ENCODE measurements at regions not wholly inside any gene's neighbourhood (a gene's known extent, or its start where the extent isn't known, plus 50 kb on each side); places are given as distances from the start of the nearest gene placed in this dataset.
A peak's percentile ranks its signal among the peaks of the same experiment; 100 is the strongest.

DNA sequence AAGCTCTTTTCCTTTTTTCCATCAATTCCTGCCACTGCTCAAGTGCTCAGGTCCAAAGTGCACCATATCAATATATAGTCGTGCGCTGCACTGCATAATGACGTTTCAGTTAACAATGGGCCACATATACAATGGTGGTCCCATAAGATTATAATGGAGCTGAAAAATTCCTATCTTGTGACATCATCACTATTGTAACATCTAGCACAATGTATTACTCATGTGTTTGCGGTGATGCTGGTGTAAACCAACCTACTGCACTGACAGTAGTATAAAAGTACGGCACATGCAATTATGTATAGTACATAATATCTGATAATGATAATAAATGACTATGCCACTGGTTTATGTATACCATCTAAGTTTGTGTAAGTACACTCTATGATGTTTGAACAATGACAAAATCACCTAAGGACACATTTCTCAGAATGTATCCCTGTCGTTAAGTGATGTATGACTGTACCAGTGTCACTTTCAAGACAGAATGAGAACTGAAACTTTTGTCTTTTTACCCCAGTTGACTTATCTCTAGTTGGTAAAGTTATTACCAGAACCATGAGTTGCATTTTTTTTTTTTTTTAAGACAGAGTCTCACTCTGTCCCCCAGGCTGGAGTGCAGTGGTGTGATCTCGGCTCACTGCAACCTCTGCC lies 53.7 kb upstream of the INSM2 start:
- Mint-ChIP-seq H3K27me3 (ENCODE audit: insufficient read depth) (no peaks in the 10 kb centered on the region; the same call in 1 of the 2 replicates), H3K27ac (no peak overlapping the region), H3K36me3 (ENCODE audit: low read depth) (no peaks in the 10 kb centered on the region), H3K4me1 (ENCODE audit: low read depth) (0 out of 2 replicates have a peak, but pooled peaks cover 6% of the 10 kb centered on the region), H3K4me3 (no peak overlapping the region), H3K9me3 (no peaks in the 10 kb centered on the region)
- TF ChIP-seq CTCF (IDR thresholded peaks at IDR 0.05): no peak
- peak; percentile 21 for DNase-seq

- Mint-ChIP-seq H3K27ac (no peak overlapping the region), H3K9me3 (no peaks in the 10 kb centered on the region), H3K4me1 (ENCODE audit: low read depth) (0 out of 2 replicates have a peak, but pooled peaks cover 6% of the 10 kb centered on the region), H3K27me3 (ENCODE audit: insufficient read depth) (peaks cover 3% of the 10 kb centered on the region), H3K4me3 (no peak overlapping the region), H3K36me3 (ENCODE audit: low read depth) (no peaks in the 10 kb centered on the region)
- TF ChIP-seq CTCF (IDR thresholded peaks at IDR 0.05): no peak
- DNase-seq: no peak
Measured at GRCh38 chr14:35482994-35483515, 50.9 kb upstream of the INSM2 start.

All from HFFc6 (cell line).